ENCODE measurements at regions not wholly inside any gene's neighbourhood (a gene's known extent, or its start where the extent isn't known, plus 50 kb on each side); places are given as distances from the start of the nearest gene placed in this dataset.

DNA sequence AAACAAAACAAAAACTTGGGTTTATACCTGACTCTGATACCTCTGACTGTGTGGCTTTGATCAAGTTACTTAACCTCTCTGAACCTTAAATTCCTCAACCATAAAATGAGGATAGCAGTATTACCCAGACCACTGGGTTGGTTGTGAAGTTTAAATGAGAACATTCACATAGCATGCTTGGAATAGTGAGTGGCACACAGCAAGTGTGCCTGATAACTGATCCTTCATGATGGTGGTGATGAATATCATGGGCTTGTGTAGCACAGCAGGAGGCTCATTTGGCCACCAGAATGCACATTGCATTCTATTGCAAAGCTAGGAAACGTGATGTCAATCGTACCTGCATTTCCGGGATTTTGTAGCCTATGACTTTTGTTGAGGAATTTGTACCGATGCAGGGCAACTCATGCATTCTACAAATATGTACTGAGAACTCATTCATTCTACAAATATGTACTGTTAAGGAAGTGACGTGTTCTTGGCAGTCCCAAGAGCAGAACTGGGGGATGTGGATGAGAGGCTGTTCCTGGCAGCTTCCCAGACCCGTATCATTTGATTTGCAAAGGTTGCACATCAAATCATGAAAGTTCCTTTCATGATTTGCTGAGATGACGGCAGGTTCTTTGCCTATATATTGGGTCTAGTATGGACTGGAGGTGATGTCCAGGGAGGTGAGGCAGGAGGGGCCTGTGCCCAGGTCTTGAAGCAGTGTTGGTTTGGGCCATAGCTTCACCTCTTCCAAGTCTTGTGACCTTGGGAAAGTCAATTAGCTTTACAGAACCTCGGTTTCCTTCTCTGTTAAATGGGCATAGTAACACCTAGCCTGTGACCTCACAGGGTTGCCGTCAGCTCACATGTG, 94.6 kb upstream of the SMNDC1 start:
- TF ChIP-seq POLR2A (IDR thresholded peaks at IDR 0.05; ENCODE audit: low read depth, low read length) = no peak
- TF ChIP-seq POLR2AphosphoS5 (IDR thresholded peaks at IDR 0.05; ENCODE audit: low read depth, low read length) = no peak
- no peak for TF ChIP-seq TAF1 (IDR thresholded peaks at IDR 0.05; ENCODE audit: borderline replicate concordance, low read depth, low read length)

All from GM12892 (cell line).